ENCODE measurements at regions not wholly inside any gene's neighbourhood (a gene's known extent, or its start where the extent isn't known, plus 50 kb on each side); places are given as distances from the start of the nearest gene placed in this dataset.

GRCh38 chr14:57928732-57929131 lies 62.8 kb upstream of the SLC35F4 start:
- TF ChIP-seq REST (IDR thresholded peaks at IDR 0.05; ENCODE audit: insufficient read depth in 1 of 2, low read depth in 2 of 2, low read length in 1 of 2) (no peak), CTCF (IDR thresholded peaks at IDR 0.05) (no peak), POLR2AphosphoS5 (IDR thresholded peaks at IDR 0.05; ENCODE audit: low read depth, low read length) (no peak), TCF7L2 (IDR thresholded peaks at IDR 0.05; ENCODE audit: low read depth, low read length) (no peak)

Measured in Panc1 (cell line).